ENCODE measurements at regions not wholly inside any gene's neighbourhood (a gene's known extent, or its start where the extent isn't known, plus 50 kb on each side); places are given as distances from the start of the nearest gene placed in this dataset.

GRCh38 chr3:104291437-104291851 lies 1075.3 kb upstream of the ALCAM start:
- H3K4me3 ChIP-seq (ENCODE audit: low read depth, low read length) = no peak overlapping the region
- H3K27me3 Mint-ChIP-seq (ENCODE audit: insufficient read depth, unreplicated experiment) = no peaks in the 10 kb centered on the region
- ChIA-PET POLR2A (no interaction called here), CTCF (no interaction called here)
- peaks cover 14% of the 10 kb centered on the region for H3K9me3 Mint-ChIP-seq (ENCODE audit: unreplicated experiment)
- intact Hi-C loops (cut with micrococcal nuclease; ENCODE audit: unreplicated experiment) = no loop called here
- no peaks in the 10 kb centered on the region for H3K4me1 ChIP-seq
- no peaks in the 10 kb centered on the region for H3K36me3 Mint-ChIP-seq (ENCODE audit: insufficient read depth, unreplicated experiment)
- BruUV-seq (replicated peaks) = no TSS peak
- H3K4me3 Mint-ChIP-seq (ENCODE audit: unreplicated experiment) = no peak overlapping the region
- TF ChIP-seq CTCF (IDR thresholded peaks at IDR 0.05; ENCODE audit: insufficient read depth in 1 of 2, low read depth in 1 of 2, low read length in 1 of 2, severe bottlenecking in 1 of 2, unreplicated experiment in 1 of 2) = no peak
- no peak overlapping the region for H3K27ac Mint-ChIP-seq (ENCODE audit: unreplicated experiment)
- DNase-seq = no peak
- no peaks in the 10 kb centered on the region for H3K36me3 ChIP-seq (ENCODE audit: control insufficient read depth, insufficient read depth, low read length)
- no peaks in the 10 kb centered on the region for H3K27me3 ChIP-seq (replicated peaks; ENCODE audit: control insufficient read depth, insufficient read depth, low read length)
- H3K4me1 Mint-ChIP-seq (ENCODE audit: low read depth, unreplicated experiment) = no peaks in the 10 kb centered on the region
- peaks cover 3% of the 10 kb centered on the region; the same call in 1 of the 2 replicates for H3K9me3 ChIP-seq

GRCh38 chr3:104291878-104292277 lies 1074.8 kb upstream of the ALCAM start:
- no TSS peak for BruUV-seq (replicated peaks)
- Histone ChIP-seq H3K27me3 (replicated peaks; ENCODE audit: control insufficient read depth, insufficient read depth, low read length) (no peaks in the 10 kb centered on the region), H3K36me3 (ENCODE audit: control insufficient read depth, insufficient read depth, low read length) (no peaks in the 10 kb centered on the region), H3K4me1 (no peaks in the 10 kb centered on the region), H3K9me3 (peaks cover 3% of the 10 kb centered on the region; the same call in 1 of the 2 replicates), H3K4me3 (ENCODE audit: low read depth, low read length) (no peak overlapping the region)
- H3K9me3 Mint-ChIP-seq (ENCODE audit: unreplicated experiment) = peaks cover 10% of the 10 kb centered on the region
- H3K4me3 Mint-ChIP-seq (ENCODE audit: unreplicated experiment) = no peak overlapping the region
- DNase-seq = no peak
- H3K27ac Mint-ChIP-seq (ENCODE audit: unreplicated experiment) = no peak overlapping the region
- H3K36me3 Mint-ChIP-seq (ENCODE audit: insufficient read depth, unreplicated experiment) = no peaks in the 10 kb centered on the region
- ChIA-PET CTCF (no interaction called here), POLR2A (no interaction called here)
- no peaks in the 10 kb centered on the region for H3K4me1 Mint-ChIP-seq (ENCODE audit: low read depth, unreplicated experiment)
- no peaks in the 10 kb centered on the region for H3K27me3 Mint-ChIP-seq (ENCODE audit: insufficient read depth, unreplicated experiment)
- intact Hi-C loops (cut with micrococcal nuclease; ENCODE audit: unreplicated experiment) = no loop called here
- no peak for TF ChIP-seq CTCF (IDR thresholded peaks at IDR 0.05; ENCODE audit: insufficient read depth in 1 of 2, low read depth in 1 of 2, low read length in 1 of 2, severe bottlenecking in 1 of 2, unreplicated experiment in 1 of 2)

- H3K27ac Mint-ChIP-seq (ENCODE audit: unreplicated experiment) = no peak overlapping the region
- Histone ChIP-seq H3K9me3 (no peaks in the 10 kb centered on the region), H3K4me1 (no peaks in the 10 kb centered on the region), H3K36me3 (ENCODE audit: control insufficient read depth, insufficient read depth, low read length) (no peaks in the 10 kb centered on the region), H3K4me3 (ENCODE audit: low read depth, low read length) (no peak overlapping the region), H3K27me3 (replicated peaks; ENCODE audit: control insufficient read depth, insufficient read depth, low read length) (no peaks in the 10 kb centered on the region)
- no peak overlapping the region for H3K4me3 Mint-ChIP-seq (ENCODE audit: unreplicated experiment)
- POLR2A ChIA-PET = no interaction called here
- CTCF ChIA-PET = no interaction called here
- DNase-seq = no peak
- TF ChIP-seq CTCF (IDR thresholded peaks at IDR 0.05; ENCODE audit: insufficient read depth in 1 of 2, low read depth in 1 of 2, low read length in 1 of 2, severe bottlenecking in 1 of 2, unreplicated experiment in 1 of 2) = no peak
- H3K9me3 Mint-ChIP-seq (ENCODE audit: unreplicated experiment) = no peaks in the 10 kb centered on the region
- H3K27me3 Mint-ChIP-seq (ENCODE audit: insufficient read depth, unreplicated experiment) = no peaks in the 10 kb centered on the region
- no peaks in the 10 kb centered on the region for H3K4me1 Mint-ChIP-seq (ENCODE audit: low read depth, unreplicated experiment)
- H3K36me3 Mint-ChIP-seq (ENCODE audit: insufficient read depth, unreplicated experiment) = no peaks in the 10 kb centered on the region
- intact Hi-C loops (cut with micrococcal nuclease; ENCODE audit: unreplicated experiment) = no loop called here
- no TSS peak for BruUV-seq (replicated peaks)
Measured at GRCh38 chr3:104297617-104298016, 1069.1 kb upstream of the ALCAM start.

Measured in Caco-2 (cell line).